Gastroesophageal sphincter (tissue), 3 donors: ENCODE measurements at regions not wholly inside any gene's neighbourhood (a gene's known extent, or its start where the extent isn't known, plus 50 kb on each side); places are given as distances from the start of the nearest gene placed in this dataset.

Experiments
- EP300 ChIP-seq: sonication (generic); formaldehyde crosslinking; IDR thresholded peaks from one replicate; pipeline ENCODE4 v1.6.1; 2017; ENCODE audit warnings: antibody characterized with exemption, mild to moderate bottlenecking
- TF ChIP-seq, protein P1 (sequence below), 4 experiments: fragments of 200-600 bp in 2 of 4; fragments of 450-650 bp in 2 of 4; sonication (generic) in 1 of 4; IDR thresholded peaks; one replicate each; pipeline ENCODE4 v1.5.1; 2017 to 2019; ENCODE audit warnings: antibody characterized with exemption in 4 of 4, mild to moderate bottlenecking in 2 of 4, moderate library complexity in 2 of 4

- TF ChIP-seq, protein P1, sequence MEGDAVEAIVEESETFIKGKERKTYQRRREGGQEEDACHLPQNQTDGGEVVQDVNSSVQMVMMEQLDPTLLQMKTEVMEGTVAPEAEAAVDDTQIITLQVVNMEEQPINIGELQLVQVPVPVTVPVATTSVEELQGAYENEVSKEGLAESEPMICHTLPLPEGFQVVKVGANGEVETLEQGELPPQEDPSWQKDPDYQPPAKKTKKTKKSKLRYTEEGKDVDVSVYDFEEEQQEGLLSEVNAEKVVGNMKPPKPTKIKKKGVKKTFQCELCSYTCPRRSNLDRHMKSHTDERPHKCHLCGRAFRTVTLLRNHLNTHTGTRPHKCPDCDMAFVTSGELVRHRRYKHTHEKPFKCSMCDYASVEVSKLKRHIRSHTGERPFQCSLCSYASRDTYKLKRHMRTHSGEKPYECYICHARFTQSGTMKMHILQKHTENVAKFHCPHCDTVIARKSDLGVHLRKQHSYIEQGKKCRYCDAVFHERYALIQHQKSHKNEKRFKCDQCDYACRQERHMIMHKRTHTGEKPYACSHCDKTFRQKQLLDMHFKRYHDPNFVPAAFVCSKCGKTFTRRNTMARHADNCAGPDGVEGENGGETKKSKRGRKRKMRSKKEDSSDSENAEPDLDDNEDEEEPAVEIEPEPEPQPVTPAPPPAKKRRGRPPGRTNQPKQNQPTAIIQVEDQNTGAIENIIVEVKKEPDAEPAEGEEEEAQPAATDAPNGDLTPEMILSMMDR (IDR thresholded peaks at IDR 0.05), result no peak
- TF ChIP-seq EP300, result no peak
Measured at GRCh38 chr20:19858466-19859371, 100.7 kb downstream of the RIN2 start.
